GM12872 (cell line): ENCODE measurements at regions not wholly inside any gene's neighbourhood (a gene's known extent, or its start where the extent isn't known, plus 50 kb on each side); places are given as distances from the start of the nearest gene placed in this dataset.

Experiments used
- CTCF ChIP-seq: IDR thresholded peaks from 3 replicates; pipeline ENCODE4 v1.5.1; 2011; ENCODE audit warnings: low read depth, mild to moderate bottlenecking, low read length, moderate library complexity; ENCODE audit not compliant: insufficient read depth

- no peak for TF ChIP-seq CTCF
Observed at GRCh38 chr2:83172841-83173240, 1286.2 kb downstream of the SUCLG1 start.

GRCh38 chr2:83168377-83168776 lies 1290.7 kb downstream of the SUCLG1 start:
- no peak for TF ChIP-seq CTCF

GRCh38 chr2:83162421-83162820 lies 1296.7 kb downstream of the SUCLG1 start:
- no peak for TF ChIP-seq CTCF

GRCh38 chr2:83160571-83160970 lies 1298.5 kb downstream of the SUCLG1 start:
- TF ChIP-seq CTCF, result no peak

- no peak for TF ChIP-seq CTCF
Observed at GRCh38 chr2:83155826-83156225, 1303.3 kb downstream of the SUCLG1 start.

GRCh38 chr2:83143946-83144345 lies 1315.1 kb downstream of the SUCLG1 start:
- TF ChIP-seq CTCF, result no peak

GRCh38 chr2:83142934-83143333 lies 1316.1 kb downstream of the SUCLG1 start:
- TF ChIP-seq CTCF, result no peak

GRCh38 chr2:83115606-83116005 lies 1343.5 kb downstream of the SUCLG1 start:
- no peak for TF ChIP-seq CTCF
